ENCODE measurements at regions not wholly inside any gene's neighbourhood (a gene's known extent, or its start where the extent isn't known, plus 50 kb on each side); places are given as distances from the start of the nearest gene placed in this dataset.

- no peak overlapping the region for H3K9ac ChIP-seq (ENCODE audit: insufficient read depth in 1 of 2, low read depth in 2 of 2, low read length in 2 of 2)
- H4K20me1 ChIP-seq (replicated peaks; ENCODE audit: control insufficient read depth, insufficient read depth, low read length), result no peaks in the 10 kb centered on the region
- H3K4me2 ChIP-seq (ENCODE audit: insufficient read depth, low read length), result no peak overlapping the region
- in situ Hi-C loops (cut with MboI) (no loop called here), intact Hi-C loops (cut with micrococcal nuclease) (no loop called here)
- H3K9me1 ChIP-seq (ENCODE audit: control insufficient read depth, insufficient read depth, low read length), result no peaks in the 10 kb centered on the region
- peaks cover 5 to 6% of the 10 kb centered on the region in 2 experiments; a peak in 3 of 5 replicates for H3K27me3 ChIP-seq (ENCODE audit: control insufficient read depth in 2 of 2, insufficient read depth in 2 of 2, low read length in 2 of 2)
- no peaks in the 10 kb centered on the region for H3K79me2 ChIP-seq (ENCODE audit: control insufficient read depth, insufficient read depth, low read length)
- H3K9me3 ChIP-seq (replicated peaks; ENCODE audit: control insufficient read depth, insufficient read depth, low read depth, low read length), result no peaks in the 10 kb centered on the region
- ATAC-seq (no peak), FAIRE-seq (no peak), DNase-seq (ENCODE audit: extremely low read depth in 1 of 4, low spot score in 3 of 4) (no peak)
- H3K36me3 ChIP-seq (ENCODE audit: control insufficient read depth, insufficient read depth, low read length), result no peaks in the 10 kb centered on the region
- ChIA-PET CTCF (ENCODE audit: low intra/inter-chr PET ratio) (no interaction called here), POLR2A (no interaction called here)
- no peak overlapping the region for H3K4me3 ChIP-seq
- no peak overlapping the region for H3K27ac ChIP-seq (ENCODE audit: extremely low read depth, low read depth, low read length)
- no peak overlapping the region for H2AFZ ChIP-seq (ENCODE audit: low read depth, low read length)
- WGBS (ENCODE audit: insufficient coverage, low coverage, missing lambda C conversion rate), result 15% methylated on average over 3 of the region's 3 CpGs
- H3K4me1 ChIP-seq (replicated peaks in 1 of 2; ENCODE audit: control insufficient read depth in 2 of 2, insufficient read depth in 2 of 2, low read length in 2 of 2), result no peaks in the 10 kb centered on the region; a peak in 1 of 5 replicates
- TF ChIP-seq FOXK2 (conservative IDR thresholded peaks at IDR 0.05 in 1 of 2, IDR thresholded peaks at IDR 0.05 in 1 of 2; ENCODE audit: low read depth in 2 of 2) (no peak), PRMT5 (CRISPR knock-in tag; IDR thresholded peaks at IDR 0.05) (no peak), KAT2B (IDR thresholded peaks at IDR 0.05; ENCODE audit: low read depth, low read length) (no peak), ZBTB7A (IDR thresholded peaks at IDR 0.05; ENCODE audit: borderline replicate concordance, control insufficient read depth, low read depth, low read length) (no peak), CTBP1 (IDR thresholded peaks at IDR 0.05; ENCODE audit: borderline replicate concordance) (no peak), ZNF785 (CRISPR knock-in tag; IDR thresholded peaks at IDR 0.05) (no peak), ZNF586 (CRISPR knock-in tag; conservative IDR thresholded peaks at IDR 0.05) (no peak), MTA2 (IDR thresholded peaks at IDR 0.05; ENCODE audit: low read depth) (no peak), ZFP30 (CRISPR knock-in tag; IDR thresholded peaks at IDR 0.05; ENCODE audit: borderline replicate concordance) (no peak), PTRF (tag; IDR thresholded peaks at IDR 0.05) (no peak), CREM (IDR thresholded peaks at IDR 0.05; ENCODE audit: low read depth) (no peak), NRF1 (conservative IDR thresholded peaks at IDR 0.05 in 1 of 2, IDR thresholded peaks at IDR 0.05 in 1 of 2) (no peak), BCL6 (CRISPR knock-in tag; IDR thresholded peaks at IDR 0.05) (no peak), RNF2 (IDR thresholded peaks at IDR 0.05) (no peak), SFPQ (IDR thresholded peaks at IDR 0.05; ENCODE audit: low read depth, low read length) (no peak)
- no TSS peak for BruUV-seq (replicated peaks)
These were observed 124.6 kb upstream of the TBCA start for GRCh38 chr5:77900691-77901090.
